HUES48 (cell line): ENCODE measurements at regions not wholly inside any gene's neighbourhood (a gene's known extent, or its start where the extent isn't known, plus 50 kb on each side); places are given as distances from the start of the nearest gene placed in this dataset.

Experiments used
- H3K27ac ChIP-seq: one replicate; pipeline ENCODE4 v1.7.0; 2013; ENCODE audit warnings: low read depth, low read length, inconsistent platforms
- H3K27me3 ChIP-seq: 2 replicates; pipeline ENCODE4 v1.6.1; 2013; ENCODE audit warnings: mild to moderate bottlenecking, low read length; ENCODE audit not compliant: control insufficient read depth, insufficient read depth
- H3K36me3 ChIP-seq: 2 replicates; pipeline ENCODE4 v1.6.1; 2013; ENCODE audit warnings: low read length; ENCODE audit not compliant: control insufficient read depth, insufficient read depth
- H3K4me1 ChIP-seq: 2 replicates; pipeline ENCODE4 v1.6.1; 2013; ENCODE audit warnings: mild to moderate bottlenecking, low read length; ENCODE audit not compliant: control insufficient read depth, insufficient read depth
- H3K4me3 ChIP-seq: 2 replicates; pipeline ENCODE4 v1.5.1; 2013; ENCODE audit warnings: mild to moderate bottlenecking, low read depth, low read length
- H3K9ac ChIP-seq: 2 replicates; pipeline ENCODE4 v1.6.1; 2013; ENCODE audit warnings: mild to moderate bottlenecking, low read depth, low read length, moderate library complexity
- H3K9me3 ChIP-seq: 2 replicates; pipeline ENCODE4 v1.6.1; 2013; ENCODE audit warnings: low read length; ENCODE audit not compliant: control insufficient read depth, insufficient read depth

DNA sequence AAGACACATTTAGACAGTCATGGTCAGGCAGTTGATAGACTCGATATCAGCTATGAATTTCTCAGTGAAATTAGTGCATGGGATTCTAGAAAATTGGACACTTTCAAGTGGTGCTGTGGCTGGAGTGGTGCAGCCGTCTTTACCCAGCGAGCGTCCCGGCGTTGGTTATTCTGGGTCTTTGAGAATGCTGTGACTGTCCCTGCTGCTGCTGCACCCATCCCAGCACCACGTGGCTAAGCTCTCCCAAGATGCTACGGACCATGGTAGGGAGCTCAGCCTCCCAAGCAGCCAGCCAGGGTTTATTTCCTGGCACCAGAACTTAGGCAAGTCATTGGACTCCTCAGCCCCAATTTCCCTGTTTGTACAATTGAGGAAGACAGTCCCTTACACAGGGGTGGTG, 147.2 kb upstream of the RPS6KA2 start:
- H3K9ac ChIP-seq: no peak overlapping the region
- no peaks in the 10 kb centered on the region for H3K9me3 ChIP-seq
- peaks cover 18% of the 10 kb centered on the region for H3K4me1 ChIP-seq
- no peak overlapping the region for H3K4me3 ChIP-seq
- H3K36me3 ChIP-seq: no peaks in the 10 kb centered on the region
- H3K27me3 ChIP-seq: no peaks in the 10 kb centered on the region; the same call in 1 of the 2 replicates
- H3K27ac ChIP-seq: no peak overlapping the region

DNA sequence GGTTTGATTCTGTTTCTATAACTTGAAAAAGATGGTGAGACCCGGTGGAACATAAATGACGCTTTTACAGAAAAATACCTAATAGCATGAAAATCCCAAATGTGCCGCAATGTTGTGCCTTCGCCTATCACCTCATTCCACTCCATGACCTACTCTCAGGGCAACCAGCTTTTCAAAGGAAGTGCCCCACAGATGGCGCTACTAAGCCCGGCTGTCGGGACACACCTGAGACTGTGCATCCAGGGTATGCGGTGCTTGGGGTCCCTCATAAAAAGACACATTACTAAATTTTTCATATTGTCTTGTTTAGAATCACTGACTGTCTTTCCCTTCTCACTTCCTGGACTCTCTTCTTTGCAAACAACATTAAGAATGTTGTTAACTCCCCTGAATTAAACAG, 145.5 kb upstream of the RPS6KA2 start:
- H3K9me3 ChIP-seq: no peaks in the 10 kb centered on the region
- H3K27me3 ChIP-seq: no peaks in the 10 kb centered on the region; the same call in 1 of the 2 replicates
- H3K9ac ChIP-seq: no peak overlapping the region
- no peak overlapping the region for H3K27ac ChIP-seq
- H3K4me1 ChIP-seq: peaks cover 22% of the 10 kb centered on the region
- H3K4me3 ChIP-seq: no peak overlapping the region
- no peaks in the 10 kb centered on the region for H3K36me3 ChIP-seq

DNA sequence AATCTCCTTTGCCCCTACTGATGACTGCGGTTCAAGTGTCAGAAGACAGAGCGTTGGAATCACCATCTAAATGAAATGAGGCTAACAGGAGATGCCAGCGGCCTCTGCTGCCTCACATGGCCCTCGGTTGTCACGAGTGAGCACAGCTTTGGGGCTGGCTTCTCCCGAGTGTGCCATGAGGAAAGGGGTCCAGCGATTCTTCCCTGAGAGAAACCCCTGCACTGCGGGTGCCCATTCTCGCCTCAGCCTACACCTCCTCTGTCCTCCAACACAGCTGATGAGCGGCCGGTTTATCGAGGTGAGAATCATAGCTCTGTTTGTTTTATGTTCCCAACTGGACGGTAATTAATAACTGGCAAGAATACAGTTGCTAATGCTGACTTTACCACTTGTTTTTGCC, 144.7 kb upstream of the RPS6KA2 start:
- H3K36me3 ChIP-seq: no peaks in the 10 kb centered on the region
- peaks cover 29% of the 10 kb centered on the region for H3K4me1 ChIP-seq
- H3K4me3 ChIP-seq: no peak overlapping the region
- H3K27ac ChIP-seq: no peak overlapping the region
- H3K27me3 ChIP-seq: no peaks in the 10 kb centered on the region; the same call in 1 of the 2 replicates
- no peaks in the 10 kb centered on the region for H3K9me3 ChIP-seq
- no peak overlapping the region for H3K9ac ChIP-seq

DNA sequence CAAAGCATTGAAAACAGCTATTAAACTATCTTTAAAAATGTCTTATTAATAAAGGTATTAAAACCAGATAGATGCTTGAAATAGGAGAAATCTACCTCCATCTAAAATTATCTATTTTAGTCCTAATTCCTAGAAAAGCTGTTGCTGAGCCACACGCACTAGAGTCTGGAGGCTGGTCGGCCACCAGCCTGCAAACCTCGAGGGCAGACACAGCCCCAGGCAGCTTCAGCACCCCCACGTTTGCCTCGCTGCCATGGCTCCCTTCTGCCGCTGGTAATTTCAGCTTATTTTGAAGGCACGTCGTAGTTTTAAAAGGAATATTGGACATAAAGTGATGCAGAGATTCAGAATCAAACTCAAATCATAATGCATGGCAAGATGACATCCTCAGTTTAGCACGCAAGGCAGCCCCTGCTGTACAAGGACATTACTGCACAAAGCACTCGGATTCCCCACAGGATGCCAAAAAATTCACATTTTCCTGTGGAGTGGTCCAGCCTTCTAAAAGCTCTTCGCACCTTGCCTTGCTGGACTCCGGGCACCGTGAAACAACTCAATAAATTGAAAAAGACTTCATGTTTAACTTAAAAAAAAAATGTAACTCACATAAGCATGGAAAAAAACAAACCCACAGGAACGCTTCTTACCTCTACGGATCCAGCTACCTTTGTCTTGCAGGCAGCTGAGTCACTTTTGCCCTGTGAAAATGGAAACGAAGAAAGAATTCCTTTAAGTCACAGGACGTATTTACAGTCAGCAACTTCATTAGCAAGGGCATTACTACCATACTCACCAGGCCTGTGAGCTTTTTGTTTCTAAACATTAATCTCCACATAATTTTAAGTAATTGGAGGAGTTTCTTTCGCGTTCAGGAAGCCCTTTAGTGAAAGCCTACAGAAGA, 143.4 kb upstream of the RPS6KA2 start:
- no peaks in the 10 kb centered on the region for H3K36me3 ChIP-seq
- no peak overlapping the region for H3K4me3 ChIP-seq
- peak overlapping the region; percentile 75 for H3K27ac ChIP-seq
- no peaks in the 10 kb centered on the region; the same call in 1 of the 2 replicates for H3K27me3 ChIP-seq
- H3K9ac ChIP-seq: peak overlapping the region; percentile 5; the same call in 1 of the 2 replicates
- no peaks in the 10 kb centered on the region for H3K9me3 ChIP-seq
- H3K4me1 ChIP-seq: peaks cover 33% of the 10 kb centered on the region

DNA sequence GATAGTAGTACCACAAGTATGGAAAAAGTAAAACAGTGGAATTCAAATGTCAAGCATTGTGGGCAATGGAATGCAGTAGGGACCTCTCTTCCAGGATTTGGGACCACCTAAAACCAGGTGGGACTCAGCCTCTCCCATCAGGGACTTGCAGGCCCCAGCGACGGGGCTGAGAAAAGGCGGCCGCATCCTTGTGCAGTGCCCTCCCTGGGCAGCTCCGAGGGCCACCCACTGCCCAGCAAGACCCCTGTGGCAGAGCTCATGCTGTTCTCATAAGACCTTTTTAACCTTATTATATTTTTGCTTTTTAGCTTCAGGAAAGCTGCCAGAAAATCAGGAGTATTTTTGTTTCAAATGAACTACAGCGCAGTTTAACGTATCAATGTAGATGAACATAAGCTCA, 142.6 kb upstream of the RPS6KA2 start:
- Histone ChIP-seq H3K9ac (no peak overlapping the region), H3K4me3 (no peak overlapping the region), H3K27ac (no peak overlapping the region), H3K9me3 (no peaks in the 10 kb centered on the region), H3K27me3 (no peaks in the 10 kb centered on the region; the same call in 1 of the 2 replicates), H3K36me3 (no peaks in the 10 kb centered on the region), H3K4me1 (peaks cover 33% of the 10 kb centered on the region)

DNA sequence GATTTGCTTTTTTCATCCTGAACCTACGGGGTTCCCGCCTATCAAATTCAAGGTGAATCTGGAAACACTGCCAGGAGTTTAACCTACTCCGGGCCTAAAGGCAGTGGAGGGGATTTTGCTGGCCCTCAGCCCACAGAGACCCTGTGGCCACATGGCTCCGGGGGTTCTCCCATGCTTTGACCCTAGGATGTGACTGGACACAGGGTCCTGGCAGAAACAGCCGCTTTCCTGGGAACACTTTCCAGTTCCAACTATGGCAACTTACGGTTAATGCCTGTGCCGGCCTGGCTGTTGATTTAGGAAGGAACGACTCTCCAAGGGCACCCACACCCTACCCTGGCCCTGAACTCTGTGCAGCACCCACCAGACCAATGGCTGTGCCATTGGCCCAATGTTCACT, 141.7 kb upstream of the RPS6KA2 start:
- Histone ChIP-seq H3K36me3 (no peaks in the 10 kb centered on the region), H3K9ac (no peak overlapping the region), H3K4me1 (peaks cover 33% of the 10 kb centered on the region), H3K27ac (no peak overlapping the region), H3K9me3 (no peaks in the 10 kb centered on the region), H3K27me3 (no peaks in the 10 kb centered on the region; the same call in 1 of the 2 replicates), H3K4me3 (no peak overlapping the region)

DNA sequence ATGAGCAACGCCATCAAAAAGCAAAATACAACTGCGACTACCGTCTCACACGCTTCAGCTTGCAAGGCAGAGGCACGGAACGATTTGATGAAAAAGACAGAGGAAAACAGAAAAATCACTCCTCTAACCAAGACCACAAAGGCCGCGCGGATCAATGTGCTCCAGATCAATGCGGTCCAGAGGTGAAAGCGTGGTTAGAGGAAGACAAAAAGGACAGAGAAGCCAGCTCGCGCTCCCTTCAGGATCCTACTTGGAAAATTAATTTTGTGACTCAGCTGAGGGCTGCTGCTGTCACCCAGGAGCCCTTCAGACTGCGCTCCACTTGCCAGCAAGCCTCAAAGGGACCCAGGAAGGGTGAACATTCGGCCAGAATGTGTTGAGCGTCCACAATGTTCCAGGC, 140.2 kb upstream of the RPS6KA2 start:
- H3K27me3 ChIP-seq: no peaks in the 10 kb centered on the region; the same call in 1 of the 2 replicates
- peaks cover 33% of the 10 kb centered on the region for H3K4me1 ChIP-seq
- H3K27ac ChIP-seq: no peak overlapping the region
- H3K9me3 ChIP-seq: no peaks in the 10 kb centered on the region
- H3K9ac ChIP-seq: no peak overlapping the region
- H3K36me3 ChIP-seq: no peaks in the 10 kb centered on the region
- no peak overlapping the region for H3K4me3 ChIP-seq

DNA sequence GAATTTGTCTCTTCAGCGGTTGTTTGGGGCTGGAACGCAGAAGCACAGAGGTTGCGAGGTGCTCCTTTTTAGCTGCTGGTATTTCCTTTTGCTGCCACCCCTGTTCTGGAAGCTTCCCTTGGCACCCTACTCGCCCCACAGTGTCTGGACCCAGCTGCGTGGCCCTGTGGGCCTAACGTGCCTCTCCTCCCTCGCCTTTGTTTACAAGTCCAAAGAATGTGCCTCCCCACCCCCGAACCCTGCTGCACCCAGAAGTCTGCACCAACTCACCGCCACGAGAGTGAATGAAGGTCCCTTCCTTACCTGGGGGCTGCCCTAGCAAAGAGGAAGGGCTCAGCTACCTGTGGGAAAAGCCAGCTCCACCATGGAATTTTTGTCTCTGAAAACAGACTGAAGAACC, 139.7 kb upstream of the RPS6KA2 start:
- H3K9ac ChIP-seq: 0 out of 2 replicates have a peak overlapping the region, but pooled peaks have one; percentile 20
- no peak overlapping the region for H3K4me3 ChIP-seq
- no peaks in the 10 kb centered on the region for H3K36me3 ChIP-seq
- no peaks in the 10 kb centered on the region for H3K9me3 ChIP-seq
- H3K27me3 ChIP-seq: no peaks in the 10 kb centered on the region; the same call in 1 of the 2 replicates
- H3K27ac ChIP-seq: no peak overlapping the region
- H3K4me1 ChIP-seq: peaks cover 33% of the 10 kb centered on the region

DNA sequence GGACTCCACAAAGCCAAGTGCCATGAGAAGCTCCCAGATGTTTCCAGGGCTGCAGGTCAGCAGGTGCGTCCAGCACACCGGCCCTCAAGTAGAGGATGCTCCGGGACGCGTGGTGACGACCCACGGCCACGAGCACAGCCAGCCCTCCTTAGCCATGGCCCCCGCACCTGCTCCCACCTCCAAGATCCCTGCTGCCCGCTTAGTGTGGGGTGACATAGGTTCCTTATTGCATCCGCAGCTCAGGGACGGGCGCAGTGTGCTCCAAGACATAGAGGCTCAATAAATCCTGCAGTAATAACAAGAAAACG, 138.1 kb upstream of the RPS6KA2 start:
- Histone ChIP-seq H3K4me1 (peaks cover 23% of the 10 kb centered on the region), H3K9me3 (no peaks in the 10 kb centered on the region), H3K4me3 (no peak overlapping the region), H3K27ac (no peak overlapping the region), H3K27me3 (no peaks in the 10 kb centered on the region), H3K36me3 (no peaks in the 10 kb centered on the region), H3K9ac (no peak overlapping the region)

DNA sequence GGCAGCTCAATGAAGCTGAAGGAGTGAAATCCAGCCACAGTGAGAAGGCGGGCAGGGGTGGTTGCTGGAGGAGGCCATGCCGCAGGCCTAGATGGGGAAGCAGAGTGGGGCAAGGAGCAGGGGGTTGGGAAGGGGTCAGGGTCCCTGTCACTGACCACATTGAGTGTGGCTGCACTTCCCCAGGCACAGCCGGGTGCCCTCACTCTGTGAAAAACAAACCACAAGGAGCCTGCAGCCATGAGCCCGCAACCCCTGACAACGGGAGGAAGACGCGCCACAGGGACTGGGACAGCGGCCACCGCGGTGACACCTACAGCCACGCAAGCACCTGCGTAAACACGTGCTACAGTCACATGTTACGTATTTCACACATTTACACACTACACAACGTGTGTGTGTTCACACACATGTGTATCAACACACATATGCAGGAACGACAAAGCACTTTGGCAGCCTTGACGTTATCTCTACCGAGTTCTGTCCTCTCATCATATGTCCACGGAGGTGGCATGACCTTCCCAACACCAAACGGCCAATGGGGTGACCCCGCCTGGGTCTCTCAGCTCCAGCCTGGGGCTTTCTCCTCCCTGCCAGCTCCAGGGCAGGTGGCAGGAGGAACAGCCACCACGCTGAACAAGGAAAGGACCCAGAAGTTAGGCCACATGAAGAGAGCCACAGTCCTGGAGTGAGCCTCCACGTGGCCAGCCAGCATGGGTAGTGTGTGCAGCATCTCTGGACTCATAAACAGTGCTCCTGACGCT, 137.6 kb upstream of the RPS6KA2 start:
- Histone ChIP-seq H3K36me3 (no peaks in the 10 kb centered on the region), H3K27me3 (no peaks in the 10 kb centered on the region), H3K4me1 (peaks cover 22% of the 10 kb centered on the region), H3K9ac (no peak overlapping the region), H3K4me3 (no peak overlapping the region), H3K9me3 (no peaks in the 10 kb centered on the region), H3K27ac (no peak overlapping the region)
